ENCODE measurements at regions not wholly inside any gene's neighbourhood (a gene's known extent, or its start where the extent isn't known, plus 50 kb on each side); places are given as distances from the start of the nearest gene placed in this dataset.

GRCh38 chr22:48959496-48959895, 868.2 kb downstream of the BRD1 start:
- TF ChIP-seq CTCF (IDR thresholded peaks at IDR 0.05) (no peak), POLR2A (IDR thresholded peaks at IDR 0.05) (no peak)

Data from heart left ventricle (tissue), 13 donors.